NCI-H1092 treated with DMSO at 0.1 percent for 48 hours (cell line): ENCODE measurements at regions not wholly inside any gene's neighbourhood (a gene's known extent, or its start where the extent isn't known, plus 50 kb on each side); places are given as distances from the start of the nearest gene placed in this dataset.
"Not testable (repeated sequence)": the region's sequence is repeated elsewhere in the genome, so short reads cannot be mapped to it uniquely, and the experiment has no call there.

Source experiments
- DNase-seq: peaks from one replicate; lab custom pipeline; 2025; lab: John Stamatoyannopoulos, UW

GRCh38 chr14:59058776-59059175 is 129.7 kb upstream of the DAAM1 start:
- not testable (repeated sequence) for DNase-seq

GRCh38 chr14:59060841-59061240 is 127.6 kb upstream of the DAAM1 start:
- DNase-seq: no peak

DNA sequence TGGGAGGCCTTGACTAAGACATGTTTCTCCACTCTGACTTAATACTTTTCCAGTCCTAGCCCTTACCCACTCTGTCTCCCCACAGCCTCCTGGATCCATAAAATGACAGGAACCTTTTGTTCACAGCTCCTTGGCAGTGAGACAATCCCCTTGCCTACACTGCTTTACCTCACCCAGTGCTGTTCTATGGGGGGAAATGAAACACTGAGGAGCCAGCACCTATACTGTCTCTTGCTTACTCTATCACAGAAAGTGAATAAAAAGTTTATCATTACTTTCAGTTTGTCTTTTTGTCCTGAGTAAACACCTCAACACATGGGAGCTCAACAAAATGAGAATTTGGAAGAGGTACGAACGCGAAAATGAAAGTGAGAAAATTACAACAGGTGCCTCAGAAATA is 127.2 kb upstream of the DAAM1 start:
- no peak for DNase-seq

DNA sequence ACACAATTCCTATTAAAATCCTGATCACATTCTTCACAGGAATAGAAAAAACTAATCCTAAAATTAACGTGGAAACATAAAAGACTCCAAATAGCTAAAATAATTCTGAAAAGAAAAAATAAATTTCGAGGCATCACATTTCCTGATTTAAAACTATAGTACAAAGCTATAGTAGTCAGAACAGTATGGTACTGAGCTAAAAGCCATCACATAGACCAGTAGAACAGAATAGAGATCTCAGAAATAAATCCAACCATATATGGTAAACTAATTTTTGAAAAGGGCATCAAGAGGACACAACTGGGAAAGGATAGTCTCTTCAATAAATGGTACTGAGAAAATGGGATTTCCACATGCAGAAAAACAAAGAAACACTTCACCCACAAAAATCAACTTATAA is 125.2 kb upstream of the DAAM1 start:
- no peak for DNase-seq

DNA sequence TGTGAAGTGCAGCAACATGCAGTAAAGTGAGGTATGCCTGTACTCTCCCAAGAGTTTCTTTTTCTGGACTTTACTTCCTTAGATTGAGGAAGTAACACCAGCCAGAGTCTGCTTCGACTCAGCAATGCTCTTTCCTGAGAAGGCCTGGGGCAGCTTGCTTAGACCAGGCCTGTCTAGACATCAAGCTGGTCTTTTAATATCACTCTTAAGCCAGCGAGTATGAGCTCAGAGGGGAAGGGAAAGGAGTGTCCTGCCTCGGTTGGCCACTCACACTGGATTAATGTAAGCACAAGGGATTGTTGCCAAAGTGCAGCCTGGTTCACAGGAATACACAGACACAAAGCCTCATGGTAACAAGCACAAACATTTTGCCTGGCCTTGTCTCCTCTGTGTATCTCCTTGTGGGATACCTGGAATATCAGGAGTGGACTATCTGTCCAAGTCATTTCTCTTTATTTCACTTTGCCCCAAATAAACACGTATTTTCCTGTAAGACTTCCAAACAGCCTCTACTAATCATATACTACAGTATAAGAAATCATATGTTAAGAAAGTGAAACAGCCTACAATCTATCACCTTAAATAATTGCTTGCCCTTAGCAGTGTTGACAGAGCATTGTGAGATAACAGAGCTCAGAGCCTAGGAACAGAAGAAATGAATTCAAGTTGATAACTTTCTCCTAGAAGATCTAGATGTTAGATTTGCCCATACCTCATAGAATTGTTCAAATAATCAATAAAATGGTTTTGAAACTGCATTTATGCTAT is 121.2 kb upstream of the DAAM1 start:
- DNase-seq: no peak

DNA sequence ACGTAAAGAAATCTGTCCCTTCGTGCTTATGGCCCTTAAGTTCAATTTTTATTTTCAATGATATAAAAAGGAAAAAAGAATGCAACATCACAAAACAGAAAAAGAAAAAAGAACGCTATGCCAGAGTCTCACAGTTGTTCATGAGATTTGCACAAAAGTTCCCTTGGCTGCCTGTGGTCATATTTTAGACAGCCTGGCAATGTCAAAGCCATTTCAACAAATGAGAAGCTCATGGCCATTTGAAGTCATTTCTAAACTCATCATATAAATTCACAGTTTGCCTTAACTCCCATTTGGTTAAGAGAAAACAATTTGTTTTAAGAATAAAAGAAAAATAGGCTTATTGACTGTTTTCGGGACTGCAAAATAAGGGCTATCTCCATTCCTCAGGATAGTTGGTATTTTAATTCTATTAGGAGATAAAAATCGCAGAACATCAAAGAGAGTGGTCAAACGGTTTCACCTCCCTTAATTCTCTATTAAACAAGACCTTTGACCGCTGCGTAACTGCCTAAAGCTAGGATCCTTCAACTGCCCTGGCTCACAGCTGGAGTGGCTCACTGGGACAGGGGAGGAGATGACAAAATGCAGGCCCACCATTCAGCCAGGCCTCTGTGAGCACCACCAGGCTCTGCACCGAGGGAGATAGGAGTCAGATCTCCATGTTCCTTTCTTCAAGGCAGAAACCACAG is 119.2 kb upstream of the DAAM1 start:
- DNase-seq: no peak

DNA sequence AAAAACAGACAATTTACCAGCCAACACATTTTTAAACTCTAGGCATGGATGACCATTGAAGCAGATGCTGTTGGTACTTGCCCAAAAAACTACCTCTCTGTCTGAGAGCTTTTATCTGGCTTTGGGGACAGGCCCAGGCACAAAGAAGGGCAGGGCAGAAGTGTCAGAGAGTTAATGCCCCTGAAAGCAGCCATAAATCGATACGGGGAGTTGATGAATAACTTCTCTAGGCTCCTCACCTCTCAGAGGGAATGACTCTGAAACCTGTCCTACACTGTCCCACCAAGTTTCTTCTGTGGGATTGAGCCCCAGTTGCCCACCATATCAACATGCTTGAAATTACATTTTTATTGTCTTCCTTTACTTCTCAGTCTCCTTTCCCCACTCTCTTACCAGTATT is 113.0 kb upstream of the DAAM1 start:
- DNase-seq: no peak

- DNase-seq: no peak
Measured at GRCh38 chr14:59081720-59082119, 106.7 kb upstream of the DAAM1 start.

GRCh38 chr14:59085207-59085739 is 103.2 kb upstream of the DAAM1 start:
- DNase-seq: no peak

DNA sequence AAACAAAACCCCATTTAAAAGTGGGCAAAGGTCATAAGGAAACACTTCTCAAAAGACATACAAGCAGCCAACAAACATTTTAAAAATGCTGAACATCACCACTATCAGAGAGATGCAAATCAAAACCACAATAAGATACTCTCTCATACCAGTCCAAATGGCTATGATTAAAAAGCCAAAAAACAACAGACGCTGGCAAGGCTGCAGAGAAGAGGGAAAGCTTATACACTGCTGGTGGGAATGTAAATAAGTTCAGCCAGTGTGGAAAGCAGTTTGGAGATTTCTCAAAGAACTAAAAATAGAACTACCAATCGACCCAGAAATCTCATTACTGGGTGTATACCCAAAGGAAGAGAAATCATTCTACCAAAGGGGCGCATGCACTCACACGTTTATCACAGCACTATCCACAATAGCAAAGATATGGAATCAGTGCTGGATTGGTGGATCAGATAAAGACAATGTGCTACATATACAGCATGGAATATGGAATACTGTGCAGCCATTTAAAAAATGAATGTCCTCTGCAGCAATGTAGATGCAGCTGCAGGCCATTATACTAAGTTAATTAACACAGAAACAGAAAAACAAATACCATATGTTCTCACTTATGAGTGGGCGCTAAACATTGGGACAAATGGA is 102.1 kb upstream of the DAAM1 start:
- no peak for DNase-seq

DNA sequence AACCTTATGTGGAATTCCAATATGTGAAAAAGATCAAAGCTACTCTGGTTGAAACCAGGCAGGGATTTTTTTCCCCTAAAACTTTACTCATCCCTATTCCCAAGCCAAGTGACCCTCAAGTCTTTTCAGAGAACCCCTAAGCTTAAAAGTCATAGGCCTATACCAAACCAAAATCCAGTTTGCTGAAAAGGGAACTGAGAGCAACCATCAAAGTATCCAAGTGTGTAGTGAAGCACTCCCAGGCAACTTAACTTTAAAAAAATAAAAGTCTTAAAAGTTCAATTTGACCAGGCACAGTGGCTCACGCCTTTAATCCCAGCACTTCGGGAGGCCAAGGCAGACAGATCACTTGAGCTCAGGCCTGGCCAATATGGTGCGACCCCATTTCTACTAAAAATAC is 101.2 kb upstream of the DAAM1 start:
- no peak for DNase-seq

GRCh38 chr14:59087711-59088110 is 100.8 kb upstream of the DAAM1 start:
- DNase-seq: no peak

DNA sequence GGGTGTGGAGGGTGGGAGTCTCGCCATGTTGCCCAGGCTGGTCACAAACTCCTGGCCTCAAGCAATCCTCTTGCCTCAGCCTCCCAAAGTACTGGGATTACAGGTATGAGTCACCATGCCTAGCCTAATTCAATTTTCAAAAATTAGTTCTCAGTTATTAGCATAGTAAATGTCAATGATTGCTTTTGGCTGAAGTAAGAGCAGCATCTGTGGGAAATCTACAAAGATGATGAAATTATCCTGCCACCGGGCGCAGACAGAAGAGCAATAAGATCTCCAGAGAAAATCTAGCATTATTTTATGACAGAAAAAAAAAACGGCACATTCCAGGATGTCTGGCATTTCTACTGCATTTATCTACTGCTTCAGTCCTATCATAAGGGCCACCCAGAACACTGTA is 97.9 kb upstream of the DAAM1 start:
- no peak for DNase-seq

- DNase-seq: no peak
Measured at GRCh38 chr14:59091404-59091803, 97.1 kb upstream of the DAAM1 start.

DNA sequence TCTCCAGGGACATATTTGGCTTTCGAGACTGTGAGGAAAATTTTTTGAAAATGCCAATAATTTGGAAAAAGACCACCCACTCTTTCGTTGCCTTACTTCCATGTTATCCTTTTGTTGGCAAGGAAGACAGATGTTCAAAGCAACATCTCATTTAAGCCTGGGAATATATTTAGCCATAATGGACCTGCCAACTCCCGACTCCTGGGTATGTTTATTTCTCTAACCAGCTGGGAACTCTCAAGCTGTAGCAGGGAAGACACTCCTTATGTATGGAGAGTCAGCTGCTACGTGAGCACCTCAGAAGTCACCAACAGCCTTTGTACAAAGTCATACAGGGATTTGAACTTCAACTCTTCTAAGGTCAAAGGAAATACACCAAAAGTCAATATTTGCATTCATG is 96.5 kb upstream of the DAAM1 start:
- no peak for DNase-seq

DNA sequence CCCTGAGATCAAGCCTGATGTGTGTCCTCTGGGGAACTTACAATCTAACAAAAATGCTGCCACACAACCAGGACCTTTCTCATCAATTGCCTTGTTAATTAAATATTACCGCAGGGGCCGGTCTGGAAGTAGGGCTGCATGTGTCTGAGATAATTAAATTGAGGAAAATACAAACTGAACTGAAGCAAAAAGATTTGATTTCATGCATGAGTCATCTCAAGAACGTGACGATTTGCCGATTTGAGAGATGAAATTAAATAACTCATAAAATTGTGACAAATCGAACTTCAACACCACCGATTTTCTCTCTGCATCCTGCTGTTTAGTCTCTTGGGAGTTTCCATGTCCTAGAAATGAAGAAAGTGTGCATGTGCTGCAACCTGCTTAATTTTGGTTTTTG is 94.6 kb upstream of the DAAM1 start:
- no peak for DNase-seq

GRCh38 chr14:59096303-59096702 is 92.2 kb upstream of the DAAM1 start:
- no peak for DNase-seq

GRCh38 chr14:59097681-59098080 is 90.8 kb upstream of the DAAM1 start:
- no peak for DNase-seq

DNA sequence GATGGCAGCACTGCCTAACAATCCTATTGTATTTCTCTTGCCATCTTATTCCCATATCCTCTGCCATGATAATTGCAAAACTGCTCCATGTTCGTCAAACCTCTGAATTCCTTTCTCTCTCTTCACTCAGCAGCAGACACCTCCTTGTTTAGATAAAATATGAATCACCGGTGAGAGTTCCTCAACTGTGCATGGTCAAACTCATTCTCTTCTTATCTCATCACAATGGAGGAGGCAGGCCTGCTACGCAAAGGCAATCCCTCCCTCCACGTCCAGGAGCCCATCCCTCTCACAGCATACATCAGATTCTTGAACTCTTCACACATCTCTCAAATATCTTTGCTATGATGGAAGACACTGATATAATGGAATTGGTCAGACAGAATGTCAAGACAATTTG is 90.1 kb upstream of the DAAM1 start:
- DNase-seq: no peak

DNA sequence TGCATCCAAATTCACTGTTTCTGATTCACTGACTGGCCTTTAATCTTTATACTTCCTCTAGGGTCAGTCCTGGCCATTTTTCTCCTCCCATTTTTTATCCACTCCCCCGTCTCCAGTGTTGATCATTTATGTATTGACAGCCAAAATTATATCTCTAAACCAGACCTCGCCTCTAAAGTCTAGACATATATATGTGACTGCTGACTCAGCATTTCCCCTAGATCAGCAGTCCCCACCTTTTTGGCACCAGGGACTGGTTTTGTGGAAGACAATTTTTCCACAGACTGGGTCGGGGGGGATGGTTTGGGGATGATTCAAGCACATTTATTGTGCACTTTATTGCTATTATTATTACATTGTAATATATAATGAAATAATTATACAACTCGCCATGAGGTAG is 88.3 kb upstream of the DAAM1 start:
- DNase-seq: no peak

DNA sequence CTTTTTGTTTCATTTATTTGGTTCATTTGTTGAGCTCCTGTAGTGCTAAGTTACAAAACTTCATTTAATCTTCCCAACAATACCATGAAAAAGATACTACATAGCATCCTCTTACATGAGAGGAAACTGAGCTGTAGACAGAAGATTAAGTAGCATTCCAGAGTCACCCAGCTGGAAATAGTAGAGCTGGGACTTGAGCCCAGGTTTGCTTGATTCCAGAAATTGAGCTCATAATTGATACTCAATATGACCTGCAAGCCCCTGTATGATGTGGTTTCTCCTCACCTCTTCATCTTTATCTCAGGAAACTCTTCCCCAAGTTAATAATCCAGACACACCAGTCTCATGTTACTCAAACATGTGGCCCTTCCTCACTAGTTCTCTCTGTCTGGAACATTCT is 87.0 kb upstream of the DAAM1 start:
- no peak for DNase-seq

GRCh38 chr14:59103396-59103795 is 85.1 kb upstream of the DAAM1 start:
- no peak for DNase-seq

DNA sequence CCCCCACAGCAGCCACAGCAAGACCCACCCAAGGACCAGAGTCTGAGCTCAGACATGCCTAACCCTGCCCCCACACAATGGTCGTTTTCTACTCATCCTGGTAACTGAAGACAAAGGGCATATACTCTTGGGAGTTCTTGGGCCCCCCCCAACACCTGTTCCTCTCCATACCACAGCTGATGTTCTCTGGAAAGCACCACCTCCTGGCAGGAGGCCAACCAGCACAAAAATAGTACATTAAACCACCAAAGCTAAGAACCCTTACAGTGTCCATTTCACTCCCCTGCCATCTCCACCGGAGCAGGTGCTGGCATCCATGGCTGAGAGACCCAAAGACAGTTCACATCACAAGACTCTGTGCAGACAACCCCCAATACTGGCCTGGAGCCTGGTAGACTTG is 80.6 kb upstream of the DAAM1 start:
- no peak for DNase-seq
